LNCAP (cell line): ENCODE measurements at regions not wholly inside any gene's neighbourhood (a gene's known extent, or its start where the extent isn't known, plus 50 kb on each side); places are given as distances from the start of the nearest gene placed in this dataset.

Source experiments
- CTCF ChIP-seq: fragments of 450-650 bp; IDR thresholded peaks from 2 replicates; pipeline ENCODE4 v1.5.1; 2017; ENCODE audit warnings: mild to moderate bottlenecking

DNA sequence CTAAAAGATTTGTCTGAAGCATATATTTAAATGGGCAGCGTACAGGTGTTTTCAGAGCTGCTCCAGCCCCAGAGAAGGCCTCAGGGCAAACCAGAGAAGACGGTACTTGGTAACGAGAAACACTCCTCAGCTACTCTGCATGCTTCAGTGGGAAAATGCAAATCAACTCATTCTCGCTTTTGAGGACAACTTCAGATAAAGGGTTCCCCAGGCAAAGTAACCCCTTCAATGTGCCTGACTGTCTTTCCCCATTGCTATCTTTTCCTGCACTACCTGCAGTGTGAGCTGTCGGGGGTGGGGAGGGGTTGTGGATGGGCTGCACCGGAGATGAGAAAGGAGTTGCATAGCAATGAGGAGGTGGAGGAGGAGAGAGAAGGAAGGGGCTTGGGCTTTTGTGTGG lies 339.7 kb upstream of the CLINT1 start:
- no peak for TF ChIP-seq CTCF

DNA sequence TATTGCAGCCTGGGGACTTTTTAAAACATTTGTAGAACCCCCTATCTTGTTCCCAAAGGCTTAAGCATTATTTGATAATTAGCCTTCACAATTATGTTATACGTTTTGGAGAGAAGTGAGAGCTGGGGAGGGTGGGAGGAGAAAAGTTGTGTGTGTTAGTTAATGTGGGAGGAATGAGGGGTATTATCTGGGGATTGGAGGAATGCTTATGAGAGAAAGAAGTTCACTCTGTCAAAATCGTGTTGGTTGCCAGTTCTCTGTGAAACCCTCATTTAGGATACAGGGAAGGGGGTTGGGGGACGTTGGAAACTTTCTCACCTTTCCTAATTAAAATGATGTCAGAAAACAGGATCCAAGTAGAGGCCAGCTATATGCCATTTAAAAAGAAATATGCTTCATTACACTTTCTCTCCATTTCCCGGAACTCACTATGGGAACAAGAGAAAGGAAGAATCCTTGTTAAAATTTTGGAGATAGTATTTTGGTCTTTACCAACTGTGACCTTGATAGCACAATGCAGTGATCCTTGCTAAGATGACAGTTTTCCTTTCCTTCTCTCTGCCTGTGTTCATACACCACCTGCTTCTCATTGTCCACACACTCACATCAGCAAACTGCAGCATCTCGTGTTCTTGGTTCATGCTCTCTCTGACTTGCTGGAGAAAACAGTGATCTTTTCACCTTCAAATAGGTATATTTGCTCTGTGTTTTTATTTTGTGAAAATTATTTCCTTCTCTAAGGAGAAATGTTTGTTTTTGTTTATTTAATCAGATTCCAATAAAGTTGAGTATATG lies 336.7 kb upstream of the CLINT1 start:
- TF ChIP-seq CTCF, result no peak

DNA sequence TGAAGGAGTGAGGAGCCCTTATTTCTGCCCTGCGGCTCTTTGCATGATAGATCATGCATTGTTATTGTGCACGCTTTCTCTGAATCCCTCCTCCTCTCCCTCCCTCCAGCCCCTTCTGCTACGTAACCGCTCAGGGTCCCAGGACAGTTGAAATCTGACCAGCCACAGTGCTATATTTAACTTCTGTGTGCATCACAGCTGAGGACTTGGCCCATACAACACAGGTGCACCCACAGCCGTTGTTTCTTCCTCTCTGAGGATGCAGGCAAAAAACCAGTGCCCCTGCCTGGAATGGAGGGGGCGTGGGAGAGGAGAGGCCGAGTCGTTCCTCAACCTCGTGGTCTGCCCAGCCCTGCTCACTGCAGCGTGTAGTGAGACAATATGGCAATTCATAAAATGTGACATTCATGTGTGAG lies 335.6 kb upstream of the CLINT1 start:
- TF ChIP-seq CTCF, result no peak

DNA sequence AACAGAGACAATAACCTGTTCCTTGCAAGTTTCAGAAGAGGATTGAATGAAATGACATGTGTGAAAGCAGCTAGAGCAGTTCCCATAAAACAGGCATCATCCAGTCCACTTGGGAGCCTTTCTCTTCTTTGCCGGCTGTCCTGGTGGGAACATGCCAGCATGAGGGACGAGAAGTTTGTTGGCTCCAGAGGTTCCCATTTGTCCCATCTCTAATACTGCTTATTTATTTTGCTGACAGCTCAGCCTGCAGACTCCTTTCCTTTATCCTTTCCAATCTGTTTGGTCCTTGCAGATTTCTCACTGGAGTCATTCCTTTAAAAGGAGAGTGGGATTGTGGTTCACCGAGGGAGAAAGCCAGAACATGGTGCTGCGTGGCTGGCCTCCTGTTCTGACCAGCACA lies 321.5 kb upstream of the CLINT1 start:
- TF ChIP-seq CTCF, result no peak

DNA sequence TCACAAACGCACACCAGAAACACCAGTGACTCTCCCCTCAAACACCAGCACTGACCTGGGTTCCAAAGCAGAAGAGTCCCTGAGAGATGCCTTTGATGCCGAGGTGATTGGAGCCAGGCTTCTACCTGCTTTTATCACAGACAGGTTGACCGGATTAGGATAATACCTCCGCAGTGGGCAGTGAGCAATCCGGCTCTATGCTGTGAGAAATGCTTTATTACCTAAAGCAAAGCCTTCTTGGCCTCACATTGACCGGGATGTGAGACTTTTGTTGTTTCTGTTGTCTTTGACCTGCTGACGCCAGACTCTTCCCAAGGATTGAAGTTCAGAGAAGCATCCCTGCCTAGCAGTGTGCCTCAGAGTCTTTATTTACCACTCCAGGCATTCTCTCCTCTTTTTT lies 320.3 kb upstream of the CLINT1 start:
- no peak for TF ChIP-seq CTCF

GRCh38 chr5:158178535-158178934 lies 319.6 kb upstream of the CLINT1 start:
- TF ChIP-seq CTCF, result no peak

DNA sequence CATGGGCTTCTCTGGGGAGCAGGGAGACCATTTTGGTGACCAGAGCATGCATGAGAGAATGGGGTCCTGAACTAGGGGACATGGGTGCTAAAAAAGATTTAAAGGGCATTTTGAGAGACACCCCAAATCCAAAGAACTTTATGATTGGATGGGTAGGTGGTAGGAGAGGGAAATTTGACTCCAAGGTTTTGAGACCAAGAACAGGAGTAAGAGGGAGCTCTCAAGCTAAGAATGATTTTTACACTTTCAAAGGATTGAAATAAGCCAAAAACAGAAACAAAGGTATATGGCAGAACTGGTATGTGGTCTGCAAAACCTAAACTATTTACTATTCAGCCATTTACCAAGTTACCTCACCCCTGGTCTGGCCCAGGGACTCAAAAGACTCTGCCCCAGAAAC lies 318.2 kb upstream of the CLINT1 start:
- TF ChIP-seq CTCF, result no peak
